Pancreas (tissue), 10 donors: ENCODE measurements at regions not wholly inside any gene's neighbourhood (a gene's known extent, or its start where the extent isn't known, plus 50 kb on each side); places are given as distances from the start of the nearest gene placed in this dataset.

ENCODE experiments used
- ATAC-seq, 4 donors: fragments of 200-7000 bp; cut with Tn5 transposase; one replicate each; pipeline versions ENCODE4 v1.8.0 to v1.9.1; 2020; ENCODE audit warnings: mild to moderate bottlenecking in 4 of 4, moderate library complexity in 4 of 4
- DNase-seq, 6 donors: peaks; one replicate each; pipeline ENCODE4 v3.0.0-alpha.2; 2020
- FAIRE-seq: peaks from 2 replicates; lab custom pipeline; 2012; peaks lifted over from hg19 to GRCh38; lab: Jason Lieb, UNC
- H3K27ac ChIP-seq, 4 donors: fragments of 200-600 bp; sonication (generic); 1 replicate in 3 of 4; 2 replicates in 1 of 4; pipeline versions ENCODE4 v1.5.0 to v1.8.0; 2020
- H3K27me3 ChIP-seq, 4 donors: fragments of 200-600 bp; one replicate each; pipeline ENCODE4 v1.8.0; 2021
- H3K36me3 ChIP-seq, 3 donors: fragments of 200-600 bp; sonication (generic) in 1 of 3; one replicate each; pipeline versions ENCODE4 v1.5.0 to v1.8.0; 2020 to 2021
- H3K4me1 ChIP-seq, 3 donors: fragments of 200-600 bp; one replicate each; pipeline ENCODE4 v1.8.0; 2021
- H3K4me3 ChIP-seq, 4 donors: fragments of 200-600 bp; sonication (generic) in 2 of 4; one replicate each; pipeline versions ENCODE4 v1.5.0 to v1.8.0; 2020 to 2021
- H3K9me3 ChIP-seq, 4 donors: fragments of 200-600 bp; one replicate each; pipeline ENCODE4 v1.8.0; 2021
- CTCF ChIP-seq, 4 donors: fragments of 200-600 bp; sonication (generic) in 3 of 4; IDR thresholded peaks; one replicate each; pipeline versions ENCODE4 v1.5.0 to v1.8.0; 2021; ENCODE audit warnings: antibody characterized with exemption in 4 of 4
- WGBS, 2 donors: extraction: QIAGEN DNeasy Blood & Tissue Kit; methylation state at CpG; one replicate each; pipeline ENCODE4 v1.1.7; 2013; 5-methylcytosine and 5-hydroxymethylcytosine counted together
- intact Hi-C, 3 donors: fragments of 100-400 bp; cut with DNase I; formaldehyde crosslinking; loops; one replicate each; pipeline versions ENCODE4 v1.11.1 to v1.14.2; 2022
- donor health status: healthy with polysubstance abuse.
- donor health status: DM: no; HTN: no; CAD: no; lungs with moderate emphysema.
- donor health status: DM: no; HTN: no; CAD: no.
- donor health status: control.
- donor health status: control.
- donor health status: Bipolar disorder and iron deficiency.
- donor health status: DM: yes; HTN: yes; CAD: no.
- donor health status: DM: no; HTN: no; CAD: no.
- donor health status: DM: no; HTN: no; CAD: no.
- donor health status: DM: yes; HTN: yes; CAD: no.

DNA sequence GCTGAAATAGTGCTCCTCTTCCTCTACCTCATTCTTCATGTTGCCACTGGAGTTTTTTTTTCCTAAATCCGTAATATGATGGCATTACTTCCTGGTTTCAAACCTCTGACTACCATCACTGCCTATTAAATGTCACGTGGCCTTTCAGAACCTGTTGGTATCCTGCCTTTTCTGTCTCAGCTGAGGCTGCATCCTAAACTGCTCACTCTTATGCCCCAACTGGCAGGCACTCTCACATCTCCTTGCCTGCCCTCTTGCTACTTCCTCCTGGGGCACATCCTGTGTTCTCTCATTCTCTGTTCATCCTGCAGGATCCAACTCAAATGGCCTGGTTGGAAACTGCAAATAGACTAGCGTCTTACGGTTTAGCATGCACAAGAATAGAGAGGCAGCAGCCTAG lies 468.1 kb upstream of the FANCL start:
- Histone ChIP-seq H3K9me3 (no peaks in the 10 kb centered on the region), H3K27ac (no peak overlapping the region), H3K4me3 (no peak overlapping the region), H3K4me1 (no peaks in the 10 kb centered on the region), H3K36me3 (no peaks in the 10 kb centered on the region), H3K27me3 (no peaks in the 10 kb centered on the region)
- intact Hi-C loops, result no loop called here
- DNase-seq, result no peak
- TF ChIP-seq CTCF (IDR thresholded peaks at IDR 0.05), result no peak
- WGBS, 2 donors, result 62 to 73% methylated on average over 4 of the region's 4 CpGs
- FAIRE-seq, result no peak
- ATAC-seq, result no peak

DNA sequence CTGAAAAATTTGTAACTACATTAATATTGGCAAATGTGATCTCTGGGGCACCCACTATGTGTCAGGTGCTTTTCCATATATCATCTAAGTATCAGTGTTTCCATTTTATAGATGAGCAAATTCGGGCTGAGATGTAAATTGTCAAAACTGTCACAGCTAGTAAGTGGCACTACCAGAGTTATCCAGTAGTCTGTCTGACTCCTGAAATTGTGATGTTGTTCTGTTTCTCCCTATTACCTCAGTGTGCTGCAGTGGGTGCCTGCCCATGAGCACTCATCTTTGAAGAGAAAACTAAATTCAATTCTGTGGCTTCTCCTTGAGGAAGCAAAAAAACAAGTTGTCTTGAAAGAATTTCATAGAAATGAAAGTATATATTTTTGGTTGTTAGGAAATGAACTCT lies 467.4 kb upstream of the FANCL start:
- DNase-seq (no peak), FAIRE-seq (no peak), ATAC-seq (no peak)
- H3K27me3 ChIP-seq, result no peaks in the 10 kb centered on the region
- intact Hi-C loops, result no loop called here
- no peak overlapping the region for H3K4me3 ChIP-seq
- WGBS, 2 donors, result 36 to 50% methylated on average over 1 of the region's 1 CpG
- H3K27ac ChIP-seq, result no peak overlapping the region
- H3K36me3 ChIP-seq, result no peaks in the 10 kb centered on the region
- no peaks in the 10 kb centered on the region for H3K4me1 ChIP-seq
- H3K9me3 ChIP-seq, result no peaks in the 10 kb centered on the region
- TF ChIP-seq CTCF (IDR thresholded peaks at IDR 0.05), result no peak

DNA sequence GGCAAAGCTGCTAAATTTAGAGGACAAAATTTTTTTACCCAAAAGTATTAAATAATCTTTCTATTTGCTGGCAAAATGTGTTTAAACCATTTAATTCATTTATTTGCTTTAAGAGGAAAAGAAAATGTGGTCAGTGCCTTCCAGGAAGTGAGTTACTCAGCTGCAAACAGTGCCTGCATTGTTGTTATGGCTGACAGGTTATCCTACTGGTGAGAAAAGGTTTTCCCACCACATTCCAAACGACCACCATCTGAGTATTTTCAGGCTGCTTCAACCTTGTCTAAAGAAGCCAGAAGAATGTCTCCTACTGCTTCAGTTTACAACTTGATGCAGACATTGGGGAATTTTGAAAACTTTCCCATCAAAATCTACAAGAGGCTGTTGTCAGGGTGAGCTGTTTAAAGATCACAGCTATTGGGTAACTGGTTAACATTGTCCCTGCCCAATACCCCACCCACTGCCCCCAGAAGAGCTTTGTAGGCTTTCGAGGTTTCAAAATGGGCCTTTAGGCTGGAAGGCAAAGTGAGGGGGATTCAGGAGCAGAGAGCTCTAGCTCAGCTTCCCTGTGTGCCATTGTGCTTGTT lies 461.3 kb upstream of the FANCL start:
- WGBS, 2 donors, result 23 to 35% methylated on average over 2 of the region's 2 CpGs
- DNase-seq (no peak), ATAC-seq (peak in 3 of 4 donors; percentile 57 to 74 (median 60)), FAIRE-seq (no peak)
- Histone ChIP-seq H3K4me3 (no peak overlapping the region), H3K27ac (peak overlapping the region in 3 of 4 donors; percentile 4 to 58 (median 30)), H3K27me3 (no peaks in the 10 kb centered on the region), H3K9me3 (no peaks in the 10 kb centered on the region), H3K36me3 (no peaks in the 10 kb centered on the region), H3K4me1 (no peaks in the 10 kb centered on the region)
- no peak for TF ChIP-seq CTCF (IDR thresholded peaks at IDR 0.05)
- intact Hi-C loops, result no loop called here

- Histone ChIP-seq H3K4me3 (no peak overlapping the region), H3K9me3 (no peaks in the 10 kb centered on the region), H3K4me1 (no peaks in the 10 kb centered on the region), H3K36me3 (no peaks in the 10 kb centered on the region), H3K27ac (peak overlapping the region in 2 of 4 donors; percentile 4 to 58), H3K27me3 (no peaks in the 10 kb centered on the region)
- no peak for DNase-seq
- intact Hi-C loops, result no loop called here
- FAIRE-seq, result no peak
- 80 to 86% methylated on average over 3 of the region's 3 CpGs for WGBS, 2 donors
- no peak for TF ChIP-seq CTCF (IDR thresholded peaks at IDR 0.05)
- ATAC-seq, result no peak
Observed at GRCh38 chr2:58701688-58702301, 460.7 kb upstream of the FANCL start.

GRCh38 chr2:58700591-58700990 lies 459.5 kb upstream of the FANCL start:
- no peak for FAIRE-seq
- ATAC-seq, result no peak
- Histone ChIP-seq H3K27ac (no peak overlapping the region), H3K27me3 (no peaks in the 10 kb centered on the region), H3K9me3 (no peaks in the 10 kb centered on the region), H3K4me1 (no peaks in the 10 kb centered on the region), H3K36me3 (no peaks in the 10 kb centered on the region), H3K4me3 (no peak overlapping the region)
- WGBS, 2 donors, result 32 to 38% methylated on average over 1 of the region's 1 CpG
- no peak for TF ChIP-seq CTCF (IDR thresholded peaks at IDR 0.05)
- no peak for DNase-seq
- intact Hi-C loops, result no loop called here
